ENCODE measurements at regions not wholly inside any gene's neighbourhood (a gene's known extent, or its start where the extent isn't known, plus 50 kb on each side); places are given as distances from the start of the nearest gene placed in this dataset.

GRCh38 chr1:2879591-2879990 lies 78.1 kb upstream of the TTC34 start:
- TF ChIP-seq, protein P1, sequence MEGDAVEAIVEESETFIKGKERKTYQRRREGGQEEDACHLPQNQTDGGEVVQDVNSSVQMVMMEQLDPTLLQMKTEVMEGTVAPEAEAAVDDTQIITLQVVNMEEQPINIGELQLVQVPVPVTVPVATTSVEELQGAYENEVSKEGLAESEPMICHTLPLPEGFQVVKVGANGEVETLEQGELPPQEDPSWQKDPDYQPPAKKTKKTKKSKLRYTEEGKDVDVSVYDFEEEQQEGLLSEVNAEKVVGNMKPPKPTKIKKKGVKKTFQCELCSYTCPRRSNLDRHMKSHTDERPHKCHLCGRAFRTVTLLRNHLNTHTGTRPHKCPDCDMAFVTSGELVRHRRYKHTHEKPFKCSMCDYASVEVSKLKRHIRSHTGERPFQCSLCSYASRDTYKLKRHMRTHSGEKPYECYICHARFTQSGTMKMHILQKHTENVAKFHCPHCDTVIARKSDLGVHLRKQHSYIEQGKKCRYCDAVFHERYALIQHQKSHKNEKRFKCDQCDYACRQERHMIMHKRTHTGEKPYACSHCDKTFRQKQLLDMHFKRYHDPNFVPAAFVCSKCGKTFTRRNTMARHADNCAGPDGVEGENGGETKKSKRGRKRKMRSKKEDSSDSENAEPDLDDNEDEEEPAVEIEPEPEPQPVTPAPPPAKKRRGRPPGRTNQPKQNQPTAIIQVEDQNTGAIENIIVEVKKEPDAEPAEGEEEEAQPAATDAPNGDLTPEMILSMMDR (IDR thresholded peaks at IDR 0.05; ENCODE audit: low read depth, low read length) = no peak
- no peak for DNase-seq (ENCODE audit: low read depth in 2 of 2)

DNA sequence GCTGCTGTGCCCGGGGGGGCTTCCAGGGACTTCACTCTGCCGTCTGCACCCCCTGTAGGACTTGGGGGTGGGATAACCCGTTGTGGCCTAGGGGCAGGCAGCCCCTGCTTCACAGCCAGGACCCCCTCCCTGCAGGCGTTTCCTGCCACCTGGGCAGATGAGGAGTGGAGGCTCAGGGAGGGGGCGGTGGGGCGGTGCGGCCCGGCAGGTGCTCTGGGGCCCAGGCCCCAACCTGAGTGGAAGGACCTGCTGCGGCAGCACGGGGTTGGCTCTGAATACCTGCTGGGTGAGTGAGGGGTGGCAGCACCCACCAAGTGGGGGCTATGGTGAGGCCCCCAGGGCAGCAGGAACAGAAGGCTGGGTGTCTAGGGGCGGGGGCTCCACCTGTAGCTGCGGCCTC lies 78.6 kb upstream of the TTC34 start:
- no peak for DNase-seq (ENCODE audit: low read depth in 2 of 2)
- TF ChIP-seq, protein P1 (IDR thresholded peaks at IDR 0.05; ENCODE audit: low read depth, low read length) = no peak
- no peak overlapping the region for H3K4me3 ChIP-seq (replicated peaks in 1 of 2; ENCODE audit: low read depth in 2 of 2, low read length in 2 of 2)

More at GRCh38 chr1:2879591-2879990, 78.1 kb upstream of the TTC34 start:
- H3K4me3 ChIP-seq (replicated peaks in 1 of 2; ENCODE audit: low read depth in 2 of 2, low read length in 2 of 2) = no peak overlapping the region

DNA sequence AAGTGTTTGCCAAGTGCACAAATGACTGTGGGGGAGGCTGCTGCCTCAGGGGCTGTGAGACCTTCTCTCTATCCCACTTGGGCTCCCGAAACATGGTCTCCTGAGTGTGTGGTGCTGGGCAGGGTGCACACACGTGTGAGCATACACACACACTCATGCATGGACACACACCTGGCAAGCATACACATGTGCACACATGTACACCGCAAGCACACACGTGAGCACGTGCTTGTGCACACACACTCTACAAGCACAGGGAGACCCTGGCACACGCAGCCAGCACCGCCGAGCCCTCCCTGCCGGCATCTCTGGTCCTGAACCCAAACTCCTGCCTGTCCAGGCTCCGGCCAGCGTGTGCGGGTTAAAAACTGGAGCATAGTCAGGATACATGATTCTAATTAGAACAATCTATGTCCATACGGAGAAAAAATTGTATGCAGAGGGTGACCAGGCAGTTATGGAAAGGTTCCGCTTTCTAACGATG lies 79.4 kb upstream of the TTC34 start:
- H3K4me3 ChIP-seq (replicated peaks in 1 of 2; ENCODE audit: low read depth in 2 of 2, low read length in 2 of 2) = no peak overlapping the region
- TF ChIP-seq, protein P1 (IDR thresholded peaks at IDR 0.05; ENCODE audit: low read depth, low read length) = no peak
- no peak for DNase-seq (ENCODE audit: low read depth in 2 of 2)

DNA sequence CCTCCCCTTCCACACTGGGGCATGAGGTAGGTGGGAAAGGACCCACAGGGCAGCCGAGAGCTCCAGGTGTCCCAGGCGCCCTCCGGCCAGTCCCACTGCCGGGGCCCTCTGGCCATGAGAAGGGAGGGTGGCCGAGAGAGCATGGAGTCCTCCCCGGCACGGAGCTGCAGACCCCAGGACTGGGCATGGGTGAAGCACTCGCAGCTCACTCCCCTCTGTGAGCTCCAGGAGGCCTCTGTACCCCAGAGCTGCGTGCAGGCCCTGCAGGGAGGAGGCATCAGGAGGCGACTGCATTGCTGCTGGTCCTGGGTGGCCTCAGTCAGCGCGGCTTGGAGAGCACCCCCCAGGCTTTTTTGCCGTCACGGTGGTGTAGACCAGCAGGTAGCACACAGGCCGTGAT lies 80.1 kb upstream of the TTC34 start:
- TF ChIP-seq, protein P1 (IDR thresholded peaks at IDR 0.05; ENCODE audit: low read depth, low read length) = no peak
- H3K4me3 ChIP-seq (replicated peaks in 1 of 2; ENCODE audit: low read depth in 2 of 2, low read length in 2 of 2) = no peak overlapping the region
- DNase-seq (ENCODE audit: low read depth in 2 of 2) = no peak

- no peak overlapping the region for H3K4me3 ChIP-seq (replicated peaks in 1 of 2; ENCODE audit: low read depth in 2 of 2, low read length in 2 of 2)
- TF ChIP-seq, protein P1 (IDR thresholded peaks at IDR 0.05; ENCODE audit: low read depth, low read length) = no peak
- DNase-seq (ENCODE audit: low read depth in 2 of 2) = no peak
Observed at GRCh38 chr1:2882966-2883696, 81.6 kb upstream of the TTC34 start.

DNA sequence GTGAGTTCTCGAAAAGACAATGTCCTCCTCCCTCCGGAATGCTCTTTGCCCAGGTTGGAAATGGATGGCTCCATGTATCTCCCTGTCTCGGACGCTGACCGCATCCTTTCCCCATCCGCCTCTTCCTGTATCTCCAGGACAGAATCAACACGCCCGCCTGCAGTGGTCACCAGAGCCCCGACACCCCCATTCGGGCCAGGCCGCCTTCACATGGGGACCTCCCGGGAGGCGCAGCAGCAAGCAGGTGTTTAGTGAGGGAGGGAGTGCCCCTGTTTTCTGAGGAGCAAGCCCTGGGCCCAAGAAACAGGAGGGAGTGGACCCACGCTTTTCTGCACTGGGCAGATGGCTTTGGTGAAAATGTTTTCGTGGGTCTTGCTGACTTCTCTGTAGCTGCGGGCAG lies 83.5 kb upstream of the TTC34 start:
- DNase-seq (ENCODE audit: low read depth in 2 of 2) = no peak
- no peak overlapping the region for H3K4me3 ChIP-seq (replicated peaks in 1 of 2; ENCODE audit: low read depth in 2 of 2, low read length in 2 of 2)
- TF ChIP-seq, protein P1 (IDR thresholded peaks at IDR 0.05; ENCODE audit: low read depth, low read length) = no peak

Data from cardiac fibroblast (primary cell).